T-cell (primary cell): ENCODE measurements at regions not wholly inside any gene's neighbourhood (a gene's known extent, or its start where the extent isn't known, plus 50 kb on each side); places are given as distances from the start of the nearest gene placed in this dataset.
"Not testable (repeated sequence)": the region's sequence is repeated elsewhere in the genome, so short reads cannot be mapped to it uniquely, and the experiment has no call there.

ENCODE experiments used
- ATAC-seq, 4 experiments: fragments of 200-7000 bp in 3 of 4; fragments of 150-1000 bp in 1 of 4; cut with Tn5 transposase; replicated peaks in 1 of 4; 1 replicate in 3 of 4; 2 replicates in 1 of 4; pipeline ENCODE4 v1.10.0; 2021; ENCODE audit warnings: moderate library complexity in 3 of 4, mild to moderate bottlenecking in 2 of 4, moderate number of reproducible peaks in 1 of 4
- CTCF ChIA-PET, 2 donors: fragments of 300-600 bp; sonication (Branson Sonifier 250); formaldehyde crosslinking; loops; one replicate each; lab custom pipeline; 2022; ENCODE audit warnings: antibody characterized with exemption in 2 of 2; lab: Charles Lee
- POLR2A ChIA-PET, 2 donors: fragments of 300-600 bp; sonication (Branson Sonifier 250); formaldehyde crosslinking; loops; one replicate each; lab custom pipeline; 2022; ENCODE audit warnings: antibody characterized with exemption in 2 of 2; lab: Charles Lee
- DNase-seq, 35 experiments: peaks; one replicate each; pipeline versions ENCODE4 v3.0.0 to v3.0.0-alpha.2; 2013 to 2023
- H3K27ac ChIP-seq: one replicate; pipeline ENCODE4 v1.5.1; 2013; ENCODE audit warnings: low read length
- H3K27me3 ChIP-seq, 2 experiments: replicated peaks in 1 of 2; 1 replicate in 1 of 2; 2 replicates in 1 of 2; pipeline versions ENCODE4 v1.6.1 to v1.7.0; 2013; ENCODE audit warnings: low read length in 1 of 2, mixed read lengths in 1 of 2; ENCODE audit not compliant: control insufficient read depth in 2 of 2, insufficient read depth in 2 of 2; ENCODE audit errors: extremely low read depth in 1 of 2
- H3K36me3 ChIP-seq, 2 donors: 1 replicate in 1 of 2; 2 replicates in 1 of 2; pipeline versions ENCODE4 v1.6.1 to v1.7.0; 2013; ENCODE audit warnings: low read length in 1 of 2; ENCODE audit not compliant: control insufficient read depth in 2 of 2, insufficient read depth in 1 of 2; ENCODE audit errors: extremely low read depth in 1 of 2
- H3K4me1 ChIP-seq, 2 experiments: 1 replicate in 1 of 2; 2 replicates in 1 of 2; pipeline versions ENCODE4 v1.6.1 to v1.7.0; 2013; ENCODE audit warnings: low read length in 2 of 2, mixed read lengths in 1 of 2; ENCODE audit not compliant: insufficient read depth in 2 of 2, control insufficient read depth in 1 of 2; ENCODE audit errors: extremely low read depth in 1 of 2
- H3K4me3 ChIP-seq, 2 donors: 1 replicate in 1 of 2; 2 replicates in 1 of 2; pipeline versions ENCODE4 v1.5.1 to v1.7.0; 2013; ENCODE audit warnings: mild to moderate bottlenecking in 2 of 2, low read length in 1 of 2, moderate library complexity in 1 of 2; ENCODE audit not compliant: control insufficient read depth in 1 of 2; ENCODE audit errors: extremely low read depth in 1 of 2
- H3K9me3 ChIP-seq: 2 replicates; pipeline ENCODE4 v1.7.0; 2013
- H3K27ac Mint-ChIP-seq, 2 donors: one replicate each; pipeline ENCODE4 v1.8.0; 2020 to 2021; ENCODE audit warnings: mild to moderate bottlenecking in 2 of 2, mixed read lengths in 2 of 2
- H3K27me3 Mint-ChIP-seq, 2 donors: one replicate each; pipeline ENCODE4 v1.8.0; 2021 to 2022; ENCODE audit warnings: mixed read lengths in 2 of 2
- H3K36me3 Mint-ChIP-seq: one replicate; pipeline ENCODE4 v1.8.0; 2021; ENCODE audit warnings: mixed read lengths
- H3K4me1 Mint-ChIP-seq, 3 donors: one replicate each; pipeline ENCODE4 v1.8.0; 2020 to 2022; ENCODE audit warnings: mixed read lengths in 3 of 3, mild to moderate bottlenecking in 1 of 3
- H3K4me3 Mint-ChIP-seq, 3 donors: one replicate each; pipeline ENCODE4 v1.8.0; 2020 to 2022; ENCODE audit warnings: mild to moderate bottlenecking in 3 of 3, mixed read lengths in 3 of 3, moderate library complexity in 3 of 3
- H3K9me3 Mint-ChIP-seq, 3 donors: one replicate each; pipeline ENCODE4 v1.8.0; 2020 to 2022; ENCODE audit warnings: mixed read lengths in 3 of 3
- WGBS: methylation state at CpG from one replicate; pipeline ENCODE4 v1.1.5; 2013; ENCODE audit warnings: missing lambda C conversion rate; ENCODE audit not compliant: insufficient coverage; 5-methylcytosine and 5-hydroxymethylcytosine counted together

GRCh38 chr5:69710475-69710874, 150.5 kb downstream of the GTF2H2C start:
- H3K27ac ChIP-seq, H3K27me3 ChIP-seq, H3K4me3 ChIP-seq, H3K27ac Mint-ChIP-seq, H3K4me1 Mint-ChIP-seq, H3K9me3 ChIP-seq, POLR2A ChIA-PET, H3K36me3 Mint-ChIP-seq, H3K27me3 Mint-ChIP-seq, H3K36me3 ChIP-seq, H3K4me3 Mint-ChIP-seq, H3K4me1 ChIP-seq, DNase-seq, CTCF ChIA-PET, H3K9me3 Mint-ChIP-seq: not testable (repeated sequence)
- no CpG with 5 or more reads among the region's 45 CpGs for WGBS
- peak in 2 of 4 experiments; percentile 27 to 32 for ATAC-seq
